ENCODE measurements at regions not wholly inside any gene's neighbourhood (a gene's known extent, or its start where the extent isn't known, plus 50 kb on each side); places are given as distances from the start of the nearest gene placed in this dataset.

GRCh38 chr10:47136866-47137265, 163.1 kb upstream of the GDF10 start:
- Histone ChIP-seq H3K4me1 (ENCODE audit: control insufficient read depth, insufficient read depth, low read length) (no peaks in the 10 kb centered on the region), H3K9me3 (ENCODE audit: control insufficient read depth, insufficient read depth, low read depth, low read length) (no peaks in the 10 kb centered on the region), H3K4me3 (ENCODE audit: low read depth, low read length) (no peak overlapping the region), H3K36me3 (ENCODE audit: control insufficient read depth in 2 of 2, insufficient read depth in 1 of 2, low read length in 2 of 2) (no peaks in the 10 kb centered on the region), H3K27ac (ENCODE audit: extremely low read depth, low read depth, low read length) (no peak overlapping the region)
- POLR2A ChIA-PET, result interaction anchor here (0.7 kb wide), 1 partner anchor 138 kb away, joined by 6 read pairs; no protein-coding TSS in a partner anchor
- CTCF ChIA-PET, result no interaction called here
- TF ChIP-seq ZSCAN18 (tag by site-specific recombination; IDR thresholded peaks at IDR 0.05) (no peak), ZNF24 (tag by site-specific recombination; IDR thresholded peaks at IDR 0.05) (no peak), ZBTB7A (tag by site-specific recombination; IDR thresholded peaks at IDR 0.05; ENCODE audit: low read depth) (no peak), ZBTB20 (tag by site-specific recombination; IDR thresholded peaks at IDR 0.05) (no peak), RBAK (tag by site-specific recombination; IDR thresholded peaks at IDR 0.05) (no peak), OSR2 (tag by site-specific recombination; IDR thresholded peaks at IDR 0.05) (no peak), GLI4 (tag by site-specific recombination; IDR thresholded peaks at IDR 0.05) (no peak)
- TF ChIP-seq, protein P1, sequence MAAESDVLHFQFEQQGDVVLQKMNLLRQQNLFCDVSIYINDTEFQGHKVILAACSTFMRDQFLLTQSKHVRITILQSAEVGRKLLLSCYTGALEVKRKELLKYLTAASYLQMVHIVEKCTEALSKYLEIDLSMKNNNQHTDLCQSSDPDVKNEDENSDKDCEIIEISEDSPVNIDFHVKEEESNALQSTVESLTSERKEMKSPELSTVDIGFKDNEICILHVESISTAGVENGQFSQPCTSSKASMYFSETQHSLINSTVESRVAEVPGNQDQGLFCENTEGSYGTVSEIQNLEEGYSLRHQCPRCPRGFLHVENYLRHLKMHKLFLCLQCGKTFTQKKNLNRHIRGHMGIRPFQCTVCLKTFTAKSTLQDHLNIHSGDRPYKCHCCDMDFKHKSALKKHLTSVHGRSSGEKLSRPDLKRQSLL (tag by site-specific recombination; IDR thresholded peaks at IDR 0.05), result no peak
- TF ChIP-seq, protein P2, sequence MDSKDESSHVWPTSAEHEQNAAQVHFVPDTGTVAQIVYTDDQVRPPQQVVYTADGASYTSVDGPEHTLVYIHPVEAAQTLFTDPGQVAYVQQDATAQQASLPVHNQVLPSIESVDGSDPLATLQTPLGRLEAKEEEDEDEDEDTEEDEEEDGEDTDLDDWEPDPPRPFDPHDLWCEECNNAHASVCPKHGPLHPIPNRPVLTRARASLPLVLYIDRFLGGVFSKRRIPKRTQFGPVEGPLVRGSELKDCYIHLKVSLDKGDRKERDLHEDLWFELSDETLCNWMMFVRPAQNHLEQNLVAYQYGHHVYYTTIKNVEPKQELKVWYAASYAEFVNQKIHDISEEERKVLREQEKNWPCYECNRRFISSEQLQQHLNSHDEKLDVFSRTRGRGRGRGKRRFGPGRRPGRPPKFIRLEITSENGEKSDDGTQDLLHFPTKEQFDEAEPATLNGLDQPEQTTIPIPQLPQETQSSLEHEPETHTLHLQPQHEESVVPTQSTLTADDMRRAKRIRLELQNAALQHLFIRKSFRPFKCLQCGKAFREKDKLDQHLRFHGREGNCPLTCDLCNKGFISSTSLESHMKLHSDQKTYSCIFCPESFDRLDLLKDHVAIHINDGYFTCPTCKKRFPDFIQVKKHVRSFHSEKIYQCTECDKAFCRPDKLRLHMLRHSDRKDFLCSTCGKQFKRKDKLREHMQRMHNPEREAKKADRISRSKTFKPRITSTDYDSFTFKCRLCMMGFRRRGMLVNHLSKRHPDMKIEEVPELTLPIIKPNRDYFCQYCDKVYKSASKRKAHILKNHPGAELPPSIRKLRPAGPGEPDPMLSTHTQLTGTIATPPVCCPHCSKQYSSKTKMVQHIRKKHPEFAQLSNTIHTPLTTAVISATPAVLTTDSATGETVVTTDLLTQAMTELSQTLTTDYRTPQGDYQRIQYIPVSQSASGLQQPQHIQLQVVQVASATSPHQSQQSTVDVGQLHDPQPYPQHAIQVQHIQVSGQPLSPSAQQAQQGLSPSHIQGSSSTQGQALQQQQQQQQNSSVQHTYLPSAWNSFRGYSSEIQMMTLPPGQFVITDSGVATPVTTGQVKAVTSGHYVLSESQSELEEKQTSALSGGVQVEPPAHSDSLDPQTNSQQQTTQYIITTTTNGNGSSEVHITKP (tag by site-specific recombination; IDR thresholded peaks at IDR 0.05), result no peak

GRCh38 chr10:47137311-47137851, 162.6 kb upstream of the GDF10 start:
- H3K4me3 ChIP-seq (ENCODE audit: low read depth, low read length), result no peak overlapping the region
- H3K27ac ChIP-seq (ENCODE audit: extremely low read depth, low read depth, low read length), result no peak overlapping the region
- POLR2A ChIA-PET, result no interaction called here
- no peaks in the 10 kb centered on the region for H3K36me3 ChIP-seq (ENCODE audit: control insufficient read depth in 2 of 2, insufficient read depth in 1 of 2, low read length in 2 of 2)
- no peaks in the 10 kb centered on the region for H3K4me1 ChIP-seq (ENCODE audit: control insufficient read depth, insufficient read depth, low read length)
- no peak for TF ChIP-seq ZNF350 (tag by site-specific recombination; IDR thresholded peaks at IDR 0.05)
- no peak for TF ChIP-seq ZNF776 (tag by site-specific recombination; IDR thresholded peaks at IDR 0.05; ENCODE audit: borderline replicate concordance)
- TF ChIP-seq ZNF707 (tag by site-specific recombination; IDR thresholded peaks at IDR 0.05), result no peak
- no peak for TF ChIP-seq ZFP3 (tag by site-specific recombination; IDR thresholded peaks at IDR 0.05; ENCODE audit: low read depth)
- TF ChIP-seq ZNF610 (tag by site-specific recombination; IDR thresholded peaks at IDR 0.05; ENCODE audit: borderline replicate concordance), result no peak
- no peak for TF ChIP-seq ZNF155 (tag by site-specific recombination; IDR thresholded peaks at IDR 0.05)
- H3K9me3 ChIP-seq (ENCODE audit: control insufficient read depth, insufficient read depth, low read depth, low read length), result no peaks in the 10 kb centered on the region
- CTCF ChIA-PET, result no interaction called here

DNA sequence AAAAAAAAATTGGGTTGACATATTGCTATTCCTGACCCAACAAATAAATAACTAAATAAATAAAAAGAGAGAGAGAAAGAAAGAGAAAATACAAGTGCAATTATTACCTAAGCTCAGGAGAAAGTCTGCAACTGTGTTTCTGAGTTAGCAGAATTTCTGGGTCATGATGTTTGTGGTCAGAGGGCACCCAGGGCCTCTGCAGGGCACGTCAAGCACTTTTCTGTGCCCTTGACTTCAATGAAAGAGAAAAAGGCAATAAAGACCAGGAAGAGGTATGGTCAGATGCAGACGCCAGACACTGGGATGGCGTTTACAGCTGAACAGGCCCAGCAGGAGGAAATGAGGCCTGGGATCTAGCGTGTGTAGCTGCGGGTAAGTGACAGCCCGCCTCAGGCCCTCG, 160.9 kb upstream of the GDF10 start:
- ChIA-PET POLR2A (no interaction called here), CTCF (no interaction called here)
- no peak overlapping the region for H3K27ac ChIP-seq (ENCODE audit: extremely low read depth, low read depth, low read length)
- H3K9me3 ChIP-seq (ENCODE audit: control insufficient read depth, insufficient read depth, low read depth, low read length), result no peaks in the 10 kb centered on the region
- no peak overlapping the region for H3K4me3 ChIP-seq (ENCODE audit: low read depth, low read length)
- no peaks in the 10 kb centered on the region for H3K36me3 ChIP-seq (ENCODE audit: control insufficient read depth in 2 of 2, insufficient read depth in 1 of 2, low read length in 2 of 2)
- H3K4me1 ChIP-seq (ENCODE audit: control insufficient read depth, insufficient read depth, low read length), result no peaks in the 10 kb centered on the region
- no peak for TF ChIP-seq ZFHX2 (tag by site-specific recombination; conservative IDR thresholded peaks at IDR 0.05)
- TF ChIP-seq ZFP3 (tag by site-specific recombination; IDR thresholded peaks at IDR 0.05; ENCODE audit: low read depth), result no peak
- TF ChIP-seq ZNF76 (tag by site-specific recombination; IDR thresholded peaks at IDR 0.05; ENCODE audit: borderline replicate concordance, low read depth), result no peak
- no peak for TF ChIP-seq ZNF48 (tag by site-specific recombination; IDR thresholded peaks at IDR 0.05)
- TF ChIP-seq ZNF133 (tag by site-specific recombination; IDR thresholded peaks at IDR 0.05), result no peak
- no peak for TF ChIP-seq GLI4 (tag by site-specific recombination; IDR thresholded peaks at IDR 0.05)
- TF ChIP-seq ZNF140 (tag by site-specific recombination; IDR thresholded peaks at IDR 0.05), result no peak
- no peak for TF ChIP-seq INSM2 (tag by site-specific recombination; IDR thresholded peaks at IDR 0.05)
- TF ChIP-seq ZBTB26 (tag by site-specific recombination; optimal IDR thresholded peaks at IDR 0.05), result no peak
- TF ChIP-seq ZNF266 (tag by site-specific recombination; IDR thresholded peaks at IDR 0.05; ENCODE audit: low read depth), result no peak

Data from HEK293 (cell line).